SJSA1 (cell line): ENCODE measurements at regions not wholly inside any gene's neighbourhood (a gene's known extent, or its start where the extent isn't known, plus 50 kb on each side); places are given as distances from the start of the nearest gene placed in this dataset.
"Not testable (repeated sequence)": the region's sequence is repeated elsewhere in the genome, so short reads cannot be mapped to it uniquely, and the experiment has no call there.

ENCODE experiments used
- DNase-seq, 2 experiments: peaks; one replicate each; pipeline ENCODE4 v3.0.0-alpha.2; 2015 to 2020; ENCODE audit warnings: low spot score in 2 of 2, low read depth in 1 of 2
- H3K27ac ChIP-seq: fragments of 250-450 bp; sonication (Bioruptor Pico); 2 replicates; pipeline ENCODE4 v1.5.1; 2020; ENCODE audit warnings: mild to moderate bottlenecking, moderate library complexity
- H3K27me3 ChIP-seq: fragments of 250-450 bp; sonication (Bioruptor Pico); replicated peaks from 2 replicates; pipeline ENCODE4 v1.5.1; 2020; ENCODE audit warnings: mild to moderate bottlenecking, moderate library complexity
- H3K36me3 ChIP-seq: fragments of 250-450 bp; sonication (Bioruptor Pico); 2 replicates; pipeline ENCODE4 v1.5.1; 2020; ENCODE audit warnings: mild to moderate bottlenecking
- H3K4me1 ChIP-seq: fragments of 250-450 bp; sonication (Bioruptor Pico); replicated peaks from 2 replicates; pipeline ENCODE4 v1.6.1; 2021; ENCODE audit warnings: mild to moderate bottlenecking
- H3K4me3 ChIP-seq: fragments of 250-450 bp; sonication (Bioruptor Pico); 2 replicates; pipeline ENCODE4 v1.5.1; 2020; ENCODE audit warnings: mild to moderate bottlenecking
- H3K9me3 ChIP-seq: fragments of 250-450 bp; sonication (Bioruptor Pico); replicated peaks from 2 replicates; pipeline ENCODE4 v1.5.1; 2020; ENCODE audit warnings: mild to moderate bottlenecking

GRCh38 chr7:63629024-63629423, 369.6 kb upstream of the ZNF722 start:
- not testable (repeated sequence) for H3K27ac ChIP-seq, DNase-seq, H3K27me3 ChIP-seq, H3K36me3 ChIP-seq, H3K4me3 ChIP-seq, H3K9me3 ChIP-seq, H3K4me1 ChIP-seq

- H3K27me3 ChIP-seq, DNase-seq, H3K27ac ChIP-seq, H3K36me3 ChIP-seq, H3K4me3 ChIP-seq, H3K9me3 ChIP-seq, H3K4me1 ChIP-seq: not testable (repeated sequence)
Observed at GRCh38 chr7:63636585-63636984, 362.1 kb upstream of the ZNF722 start.

GRCh38 chr7:63665553-63665952, 333.1 kb upstream of the ZNF722 start:
- not testable (repeated sequence) for H3K9me3 ChIP-seq, H3K27me3 ChIP-seq, H3K4me3 ChIP-seq, H3K4me1 ChIP-seq, H3K36me3 ChIP-seq, H3K27ac ChIP-seq, DNase-seq

- H3K36me3 ChIP-seq, H3K4me1 ChIP-seq, H3K27ac ChIP-seq, H3K4me3 ChIP-seq, H3K27me3 ChIP-seq, H3K9me3 ChIP-seq, DNase-seq: not testable (repeated sequence)
Observed at GRCh38 chr7:63691408-63691807, 307.2 kb upstream of the ZNF722 start.

GRCh38 chr7:63694296-63694695, 304.4 kb upstream of the ZNF722 start:
- H3K9me3 ChIP-seq, H3K27me3 ChIP-seq, DNase-seq, H3K4me3 ChIP-seq, H3K36me3 ChIP-seq, H3K4me1 ChIP-seq, H3K27ac ChIP-seq: not testable (repeated sequence)
